BLaER1 treated with 17β-estradiol and CSF1 and Interleukin-3, amounts not matched to agents 10 nM and 100 nM (cell line): ENCODE measurements at regions not wholly inside any gene's neighbourhood (a gene's known extent, or its start where the extent isn't known, plus 50 kb on each side); places are given as distances from the start of the nearest gene placed in this dataset.

Source experiments
- H3K27ac ChIP-seq, 11 experiments: shearing (Covaris generic); formaldehyde crosslinking; 2 replicates each; pipeline ENCODE4 v1.8.1; 2022
- H3K27me3 ChIP-seq, 11 experiments: shearing (Covaris generic); formaldehyde crosslinking; 2 replicates each; pipeline ENCODE4 v1.8.1; 2022
- H3K36me3 ChIP-seq, 11 experiments: shearing (Covaris generic); formaldehyde crosslinking; 2 replicates each; pipeline ENCODE4 v1.8.1; 2022
- H3K4me1 ChIP-seq, 10 experiments: shearing (Covaris generic); formaldehyde crosslinking; 2 replicates each; pipeline ENCODE4 v1.8.1; 2022
- H3K4me2 ChIP-seq, 11 experiments: shearing (Covaris generic); formaldehyde crosslinking; 2 replicates each; pipeline ENCODE4 v1.8.1; 2022
- H3K4me3 ChIP-seq, 10 experiments: shearing (Covaris generic); formaldehyde crosslinking; 2 replicates each; pipeline ENCODE4 v1.8.1; 2022
- H3K9ac ChIP-seq, 11 experiments: shearing (Covaris generic); formaldehyde crosslinking; 2 replicates each; pipeline ENCODE4 v1.8.1; 2022
- H3K9me3 ChIP-seq, 11 experiments: shearing (Covaris generic); formaldehyde crosslinking; replicated peaks in 1 of 11; 2 replicates each; pipeline ENCODE4 v1.8.1; 2022
- H4K20me1 ChIP-seq, 11 experiments: shearing (Covaris generic); formaldehyde crosslinking; 2 replicates each; pipeline ENCODE4 v1.8.1; 2022
- Cebpa-rat ChIP-seq, 11 experiments: shearing (Covaris generic); IDR thresholded peaks; 2 replicates each; pipeline ENCODE4 v1.8.1; 2022

- no peak for TF ChIP-seq Cebpa-rat (IDR thresholded peaks at IDR 0.05)
- H3K9me3 ChIP-seq, result no peaks in the 10 kb centered on the region
- no peaks in the 10 kb centered on the region for H3K4me1 ChIP-seq
- H4K20me1 ChIP-seq, result no peaks in the 10 kb centered on the region
- H3K27me3 ChIP-seq, result no peaks in the 10 kb centered on the region
- no peak overlapping the region for H3K9ac ChIP-seq
- H3K36me3 ChIP-seq, result no peaks in the 10 kb centered on the region
- H3K4me3 ChIP-seq, result no peak overlapping the region
- H3K4me2 ChIP-seq, result no peak overlapping the region
- no peak overlapping the region for H3K27ac ChIP-seq
Observed at GRCh38 chr19:31664997-31665396, 315.8 kb upstream of the TSHZ3 start.

GRCh38 chr19:31666126-31666525 is 316.9 kb upstream of the TSHZ3 start:
- Histone ChIP-seq H3K27me3 (no peaks in the 10 kb centered on the region), H4K20me1 (no peaks in the 10 kb centered on the region), H3K4me1 (no peaks in the 10 kb centered on the region), H3K36me3 (no peaks in the 10 kb centered on the region), H3K9me3 (no peaks in the 10 kb centered on the region), H3K27ac (no peak overlapping the region), H3K4me2 (no peak overlapping the region), H3K9ac (no peak overlapping the region), H3K4me3 (no peak overlapping the region)
- TF ChIP-seq Cebpa-rat (IDR thresholded peaks at IDR 0.05), result no peak

DNA sequence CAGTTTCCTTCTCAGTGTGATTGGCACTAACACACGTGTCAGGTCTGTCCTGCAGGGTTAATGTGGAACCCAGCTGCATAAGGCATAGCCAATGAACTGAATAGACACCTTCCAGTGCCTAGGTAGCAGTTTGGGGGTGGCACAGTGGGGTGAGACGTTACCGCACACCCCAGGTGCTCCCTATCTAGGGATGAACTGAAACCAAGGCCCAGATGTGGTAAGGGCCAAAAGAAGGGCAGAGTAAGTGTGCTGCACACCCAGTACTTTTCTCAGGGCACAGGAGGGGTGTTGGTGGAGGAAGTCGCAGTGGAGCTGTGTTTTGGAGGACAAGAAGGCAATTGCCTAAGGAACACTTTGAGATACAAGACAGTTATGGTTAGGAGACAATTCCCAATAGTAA is 317.9 kb upstream of the TSHZ3 start:
- no peak for TF ChIP-seq Cebpa-rat (IDR thresholded peaks at IDR 0.05)
- no peak overlapping the region for H3K27ac ChIP-seq

DNA sequence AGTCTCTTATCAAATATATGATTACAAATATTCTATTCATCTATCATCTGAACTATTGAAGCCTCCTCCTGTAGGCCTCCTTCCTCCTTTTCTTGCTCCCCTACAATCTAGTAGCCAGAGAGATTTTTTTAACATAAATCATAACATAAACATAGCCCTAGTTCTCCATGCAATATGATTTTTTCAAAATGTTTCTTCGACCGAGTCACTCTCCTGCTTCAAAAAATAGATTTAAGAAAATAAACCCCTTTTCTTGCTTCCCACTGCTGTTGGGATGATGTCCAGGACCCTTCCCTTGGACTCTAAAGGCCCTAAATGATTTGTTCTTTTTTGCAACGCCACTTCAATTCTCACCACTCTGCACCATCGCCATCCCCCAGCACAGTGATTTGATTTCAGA is 319.7 kb upstream of the TSHZ3 start:
- Histone ChIP-seq H3K27ac (no peak overlapping the region), H3K9ac (no peak overlapping the region), H3K27me3 (no peaks in the 10 kb centered on the region), H3K4me3 (no peak overlapping the region), H3K4me2 (no peak overlapping the region), H3K9me3 (no peaks in the 10 kb centered on the region), H3K4me1 (no peaks in the 10 kb centered on the region), H3K36me3 (no peaks in the 10 kb centered on the region), H4K20me1 (no peaks in the 10 kb centered on the region)
- no peak for TF ChIP-seq Cebpa-rat (IDR thresholded peaks at IDR 0.05)

More for the DNA sequence above, 317.9 kb upstream of the TSHZ3 start:
- Histone ChIP-seq H3K27me3 (no peaks in the 10 kb centered on the region), H3K36me3 (no peaks in the 10 kb centered on the region), H4K20me1 (no peaks in the 10 kb centered on the region), H3K9ac (no peak overlapping the region), H3K4me3 (no peak overlapping the region), H3K4me1 (no peaks in the 10 kb centered on the region), H3K9me3 (no peaks in the 10 kb centered on the region), H3K4me2 (no peak overlapping the region)

DNA sequence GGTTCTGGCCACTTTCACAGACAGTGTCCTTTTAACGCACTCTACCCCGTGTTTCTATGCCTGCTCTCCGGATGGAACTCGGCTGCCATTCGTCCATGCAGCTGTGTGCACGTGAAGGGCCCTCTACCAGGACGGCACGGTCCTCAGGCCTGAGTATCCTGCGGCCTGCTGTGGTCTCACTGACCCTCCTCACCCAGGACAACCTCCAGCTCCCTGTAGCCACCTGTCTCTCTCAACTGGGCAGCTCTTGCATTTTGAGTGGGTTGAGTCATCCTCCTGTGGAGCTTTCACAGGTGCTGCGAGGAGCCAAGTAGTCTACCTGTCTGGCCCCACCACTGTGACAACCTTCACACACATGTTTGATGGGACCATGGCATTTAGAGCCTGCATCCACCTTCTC is 321.7 kb upstream of the TSHZ3 start:
- TF ChIP-seq Cebpa-rat (IDR thresholded peaks at IDR 0.05), result no peak
- H3K36me3 ChIP-seq, result no peaks in the 10 kb centered on the region
- H3K9ac ChIP-seq, result no peak overlapping the region
- H3K9me3 ChIP-seq, result no peaks in the 10 kb centered on the region
- no peak overlapping the region for H3K4me2 ChIP-seq
- H4K20me1 ChIP-seq, result no peaks in the 10 kb centered on the region
- no peak overlapping the region for H3K27ac ChIP-seq
- no peak overlapping the region for H3K4me3 ChIP-seq
- no peaks in the 10 kb centered on the region for H3K27me3 ChIP-seq
- no peaks in the 10 kb centered on the region for H3K4me1 ChIP-seq

GRCh38 chr19:31671411-31672035 is 322.3 kb upstream of the TSHZ3 start:
- no peaks in the 10 kb centered on the region for H3K27me3 ChIP-seq
- H3K36me3 ChIP-seq, result no peaks in the 10 kb centered on the region
- H3K9ac ChIP-seq, result no peak overlapping the region
- H3K4me2 ChIP-seq, result no peak overlapping the region
- H3K27ac ChIP-seq, result no peak overlapping the region
- H3K4me3 ChIP-seq, result no peak overlapping the region
- H3K9me3 ChIP-seq, result no peaks in the 10 kb centered on the region
- no peaks in the 10 kb centered on the region for H4K20me1 ChIP-seq
- no peak for TF ChIP-seq Cebpa-rat (IDR thresholded peaks at IDR 0.05)
- H3K4me1 ChIP-seq, result no peaks in the 10 kb centered on the region

DNA sequence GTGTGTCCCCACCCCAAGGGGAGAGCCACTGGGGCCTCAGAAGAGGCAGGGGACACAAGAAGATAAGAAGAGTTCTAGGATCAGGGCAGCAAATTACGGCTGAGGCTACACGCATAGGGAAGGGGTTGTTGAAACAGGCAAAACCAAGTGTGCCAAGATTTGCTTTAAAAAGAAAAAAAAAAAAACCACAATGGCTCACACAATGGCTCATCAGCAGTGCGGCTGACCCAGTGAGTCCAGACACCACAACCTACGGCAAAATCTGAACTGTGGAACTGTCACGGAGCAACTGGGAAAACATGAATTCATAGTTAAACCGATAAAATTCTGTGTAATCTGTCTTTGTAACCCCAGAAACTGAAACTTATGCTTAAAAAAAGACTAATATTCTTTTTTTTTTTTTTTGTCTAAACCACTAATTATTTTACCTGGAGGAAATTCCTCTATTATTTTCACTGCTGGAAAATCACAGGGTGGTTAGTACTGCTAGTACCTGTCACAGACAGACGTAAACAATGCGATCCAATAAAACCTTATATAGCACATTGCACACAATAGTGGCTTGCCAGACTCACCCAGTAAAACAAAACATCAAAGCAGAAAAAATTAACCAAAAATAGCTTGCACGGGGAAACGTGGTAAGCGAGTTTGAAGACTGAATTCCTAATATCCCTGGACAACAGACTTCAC is 325.4 kb upstream of the TSHZ3 start:
- H3K9ac ChIP-seq, result no peak overlapping the region
- no peak overlapping the region for H3K4me3 ChIP-seq
- H3K4me2 ChIP-seq, result no peak overlapping the region
- no peaks in the 10 kb centered on the region for H3K4me1 ChIP-seq
- no peak for TF ChIP-seq Cebpa-rat (IDR thresholded peaks at IDR 0.05)
- H3K27me3 ChIP-seq, result no peaks in the 10 kb centered on the region
- no peaks in the 10 kb centered on the region for H4K20me1 ChIP-seq
- no peaks in the 10 kb centered on the region for H3K36me3 ChIP-seq
- H3K27ac ChIP-seq, result no peak overlapping the region
- H3K9me3 ChIP-seq, result no peaks in the 10 kb centered on the region

DNA sequence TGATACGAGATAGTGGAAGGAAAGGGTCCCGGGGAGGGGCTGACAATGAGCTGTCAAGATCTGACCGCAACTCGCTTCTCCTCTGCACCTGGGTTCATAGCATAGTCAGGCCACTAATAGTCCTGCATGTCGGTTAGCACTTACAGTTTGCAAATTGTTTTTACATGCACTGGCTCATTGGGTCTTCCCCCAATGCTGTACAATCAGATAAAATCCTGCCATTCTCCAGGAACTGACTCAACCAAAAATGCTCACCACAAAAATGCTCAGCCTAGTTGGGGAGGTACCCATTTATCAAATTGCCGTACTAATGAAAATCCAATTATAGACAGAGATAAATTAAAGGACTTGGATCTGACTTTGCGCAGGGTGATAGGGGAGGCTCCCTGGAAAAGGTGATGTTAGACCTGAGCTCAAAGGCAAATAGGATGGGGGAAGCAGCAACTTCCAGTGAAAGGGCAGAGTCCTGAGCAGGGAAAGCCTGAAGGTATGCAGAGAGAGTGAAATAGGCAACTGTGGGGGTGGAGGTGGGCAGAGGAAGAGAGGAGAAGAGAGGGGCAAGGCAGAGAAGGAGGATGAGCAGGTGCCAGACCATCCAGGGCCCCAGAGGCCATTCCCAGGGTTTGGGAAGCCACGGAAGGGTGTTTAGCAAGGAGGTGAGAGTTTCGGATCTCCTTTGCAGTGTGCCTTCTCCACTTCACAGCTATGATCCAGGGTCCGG is 326.1 kb upstream of the TSHZ3 start:
- H3K9ac ChIP-seq, result no peak overlapping the region
- TF ChIP-seq Cebpa-rat (IDR thresholded peaks at IDR 0.05), result no peak
- H3K27me3 ChIP-seq, result no peaks in the 10 kb centered on the region
- H3K36me3 ChIP-seq, result no peaks in the 10 kb centered on the region
- no peaks in the 10 kb centered on the region for H3K4me1 ChIP-seq
- no peak overlapping the region for H3K4me3 ChIP-seq
- no peaks in the 10 kb centered on the region for H4K20me1 ChIP-seq
- H3K27ac ChIP-seq, result no peak overlapping the region
- no peak overlapping the region for H3K4me2 ChIP-seq
- H3K9me3 ChIP-seq, result no peaks in the 10 kb centered on the region

GRCh38 chr19:31676271-31677004 is 327.2 kb upstream of the TSHZ3 start:
- no peak for TF ChIP-seq Cebpa-rat (IDR thresholded peaks at IDR 0.05)
- no peaks in the 10 kb centered on the region for H3K36me3 ChIP-seq
- no peak overlapping the region for H3K4me2 ChIP-seq
- no peaks in the 10 kb centered on the region for H3K4me1 ChIP-seq
- H3K9me3 ChIP-seq, result no peaks in the 10 kb centered on the region
- H3K27ac ChIP-seq, result no peak overlapping the region
- H4K20me1 ChIP-seq, result no peaks in the 10 kb centered on the region
- no peak overlapping the region for H3K9ac ChIP-seq
- no peaks in the 10 kb centered on the region for H3K27me3 ChIP-seq
- no peak overlapping the region for H3K4me3 ChIP-seq
